T-helper 17 cell (primary cell): ENCODE measurements at regions not wholly inside any gene's neighbourhood (a gene's known extent, or its start where the extent isn't known, plus 50 kb on each side); places are given as distances from the start of the nearest gene placed in this dataset.
"Not testable (repeated sequence)": the region's sequence is repeated elsewhere in the genome, so short reads cannot be mapped to it uniquely, and the experiment has no call there.

Experiments
- ATAC-seq: fragments of 150-1000 bp; cut with Tn5 transposase; 2 replicates; pipeline ENCODE4 v1.10.0; 2021; ENCODE audit warnings: mild to moderate bottlenecking, moderate library complexity
- DNase-seq, 3 donors: peaks; one replicate each; pipeline versions ENCODE4 v3.0.0 to v3.0.0-alpha.2; 2020 to 2021
- H3K9me3 ChIP-seq: one replicate; pipeline ENCODE4 v1.7.0; 2013; ENCODE audit warnings: low read length, mild to moderate bottlenecking; ENCODE audit not compliant: control insufficient read depth, poor library complexity, severe bottlenecking
- H3K27ac Mint-ChIP-seq: one replicate; pipeline ENCODE4 v1.8.0; 2022; ENCODE audit warnings: mild to moderate bottlenecking, moderate library complexity, mixed read lengths
- H3K27me3 Mint-ChIP-seq: one replicate; pipeline ENCODE4 v1.8.0; 2022; ENCODE audit warnings: mixed read lengths
- H3K36me3 Mint-ChIP-seq: one replicate; pipeline ENCODE4 v1.8.0; 2022; ENCODE audit warnings: low read depth, mixed read lengths
- H3K4me1 Mint-ChIP-seq: one replicate; pipeline ENCODE4 v1.8.0; 2022; ENCODE audit warnings: mild to moderate bottlenecking, mixed read lengths
- H3K4me3 Mint-ChIP-seq: one replicate; pipeline ENCODE4 v1.8.0; 2022; ENCODE audit warnings: mild to moderate bottlenecking, moderate library complexity, mixed read lengths

DNA sequence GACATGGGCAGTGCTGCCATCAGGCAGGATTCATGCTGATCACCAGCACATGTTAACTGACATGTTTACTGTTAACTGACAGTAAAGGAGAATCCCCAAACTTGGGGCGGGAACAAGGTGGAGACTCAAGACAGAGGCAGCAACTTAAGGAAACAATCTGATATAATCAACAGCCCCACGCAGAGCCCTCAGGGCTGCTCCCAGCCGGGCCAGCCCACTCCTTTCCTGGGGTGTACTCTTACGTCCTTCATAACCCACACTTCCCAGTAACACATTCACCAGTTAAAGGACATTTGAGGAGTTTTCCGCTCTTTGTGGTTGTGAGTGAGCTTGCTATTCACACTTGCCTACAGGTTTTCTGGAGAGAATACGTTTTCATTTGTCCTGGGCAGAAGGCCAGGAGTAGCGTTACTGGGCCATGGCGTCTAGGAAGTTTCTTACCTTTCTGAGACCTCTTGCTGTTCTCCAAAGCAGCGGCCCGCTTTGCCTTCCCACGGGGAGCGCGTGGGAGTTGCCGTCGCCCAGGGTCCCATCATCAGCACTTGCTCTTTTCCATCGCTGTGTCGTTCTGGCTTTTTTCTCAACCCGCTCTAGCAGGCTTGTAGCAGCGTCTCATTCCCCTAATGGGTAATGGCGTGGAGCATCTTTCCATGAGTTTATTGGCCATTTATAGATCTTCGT is 56.4 kb downstream of the FOXF2 start:
- DNase-seq (no peak), ATAC-seq (no peak)
- H3K9me3 ChIP-seq = no peaks in the 10 kb centered on the region
- no peaks in the 10 kb centered on the region for H3K4me1 Mint-ChIP-seq
- no peak overlapping the region for H3K4me3 Mint-ChIP-seq
- peaks cover 48% of the 10 kb centered on the region for H3K27me3 Mint-ChIP-seq
- no peaks in the 10 kb centered on the region for H3K36me3 Mint-ChIP-seq
- H3K27ac Mint-ChIP-seq = no peak overlapping the region

DNA sequence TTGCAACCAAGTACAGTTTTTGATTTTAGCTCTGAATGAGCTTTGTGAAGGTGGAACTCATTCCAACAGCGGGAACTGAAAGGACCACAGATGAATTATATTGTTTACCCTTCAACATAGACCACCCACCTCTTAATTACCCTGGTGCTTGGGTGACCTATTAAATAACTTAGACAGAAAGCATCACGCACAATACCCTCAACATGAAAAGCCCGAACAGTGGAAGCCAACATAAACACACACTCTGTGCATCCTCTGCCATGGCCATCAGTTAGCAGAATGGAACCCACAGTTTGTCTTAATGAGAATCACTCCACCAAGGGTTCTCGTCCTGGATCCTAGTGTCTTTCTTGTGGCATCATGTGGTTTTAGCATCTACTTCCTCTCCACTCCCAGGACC is 60.5 kb downstream of the FOXF2 start:
- H3K4me1 Mint-ChIP-seq = no peaks in the 10 kb centered on the region
- no peak for DNase-seq
- peaks cover 55% of the 10 kb centered on the region for H3K27me3 Mint-ChIP-seq
- no peaks in the 10 kb centered on the region for H3K36me3 Mint-ChIP-seq
- no peak overlapping the region for H3K4me3 Mint-ChIP-seq
- H3K9me3 ChIP-seq = peaks cover 4% of the 10 kb centered on the region
- no peak for ATAC-seq
- H3K27ac Mint-ChIP-seq = no peak overlapping the region

DNA sequence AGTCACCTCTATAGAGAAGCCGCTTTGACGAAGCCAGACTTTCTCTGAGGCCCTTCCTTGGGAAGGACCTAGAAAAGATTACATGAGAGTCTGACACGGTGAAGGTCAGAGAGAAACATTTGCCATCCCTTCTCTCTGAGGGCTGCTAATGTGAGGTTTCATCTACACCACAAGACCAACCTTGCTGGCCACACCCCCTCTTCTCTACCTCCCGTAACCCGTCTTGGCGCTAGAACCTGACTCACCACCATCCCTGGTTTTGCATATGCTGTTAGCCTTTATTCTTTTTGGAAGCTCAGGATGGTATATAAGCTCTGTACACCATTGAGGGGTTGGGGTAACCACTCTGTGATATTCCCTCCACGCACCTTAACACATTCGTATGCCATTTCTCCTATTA is 63.6 kb downstream of the FOXF2 start:
- Mint-ChIP-seq H3K4me3 (no peak overlapping the region), H3K27me3 (peaks cover 50% of the 10 kb centered on the region), H3K4me1 (no peaks in the 10 kb centered on the region), H3K36me3 (no peaks in the 10 kb centered on the region), H3K27ac (no peak overlapping the region)
- DNase-seq (no peak), ATAC-seq (no peak)
- H3K9me3 ChIP-seq = peaks cover 4% of the 10 kb centered on the region

DNA sequence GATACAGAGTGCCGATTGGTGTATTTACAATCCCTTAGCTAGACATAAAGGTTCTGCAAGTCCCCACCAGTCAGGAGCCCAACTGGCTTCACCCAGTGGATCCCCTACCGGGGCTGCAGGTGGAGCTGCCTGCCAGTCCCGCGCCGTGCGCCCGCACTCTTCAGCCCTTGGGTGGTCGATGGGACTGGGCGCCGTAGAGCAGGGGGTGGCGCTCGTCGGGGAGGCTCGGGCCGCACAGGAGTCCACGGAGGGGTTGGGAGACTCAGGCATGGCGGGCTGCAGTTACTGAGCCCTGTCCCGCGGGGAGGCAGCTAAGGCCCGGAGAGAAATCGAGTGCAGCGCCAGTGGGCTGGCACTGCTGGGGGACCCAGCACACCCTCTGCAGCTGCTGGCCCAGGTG is 67.4 kb downstream of the FOXF2 start:
- H3K27ac Mint-ChIP-seq, DNase-seq, H3K36me3 Mint-ChIP-seq, H3K9me3 ChIP-seq, ATAC-seq, H3K4me3 Mint-ChIP-seq, H3K4me1 Mint-ChIP-seq: not testable (repeated sequence)
- peaks cover 31% of the 10 kb centered on the region for H3K27me3 Mint-ChIP-seq

DNA sequence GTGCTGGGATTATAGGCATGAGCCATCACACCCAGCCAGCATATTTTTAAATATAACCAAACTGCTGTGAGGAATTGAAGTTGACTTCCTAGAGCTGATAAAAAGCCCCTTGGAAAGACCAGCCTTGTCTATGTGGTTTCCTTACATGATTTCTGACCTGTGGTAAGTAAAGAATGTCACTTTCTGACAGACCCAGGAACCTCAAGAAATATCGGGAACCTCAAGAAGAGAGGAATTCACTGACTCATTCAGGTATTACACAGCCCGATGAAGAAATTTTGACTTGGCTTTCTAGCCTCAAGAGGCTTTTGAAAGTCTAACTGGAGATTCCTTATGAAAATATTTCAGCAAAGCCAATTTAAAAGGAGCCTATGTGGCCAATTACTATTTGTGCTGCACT is 71.8 kb downstream of the FOXF2 start:
- no peak for ATAC-seq
- DNase-seq = no peak
- H3K36me3 Mint-ChIP-seq = peaks cover 2% of the 10 kb centered on the region
- peaks cover 33% of the 10 kb centered on the region for H3K27me3 Mint-ChIP-seq
- H3K9me3 ChIP-seq = no peaks in the 10 kb centered on the region
- H3K4me1 Mint-ChIP-seq = no peaks in the 10 kb centered on the region
- no peak overlapping the region for H3K27ac Mint-ChIP-seq
- H3K4me3 Mint-ChIP-seq = no peak overlapping the region

DNA sequence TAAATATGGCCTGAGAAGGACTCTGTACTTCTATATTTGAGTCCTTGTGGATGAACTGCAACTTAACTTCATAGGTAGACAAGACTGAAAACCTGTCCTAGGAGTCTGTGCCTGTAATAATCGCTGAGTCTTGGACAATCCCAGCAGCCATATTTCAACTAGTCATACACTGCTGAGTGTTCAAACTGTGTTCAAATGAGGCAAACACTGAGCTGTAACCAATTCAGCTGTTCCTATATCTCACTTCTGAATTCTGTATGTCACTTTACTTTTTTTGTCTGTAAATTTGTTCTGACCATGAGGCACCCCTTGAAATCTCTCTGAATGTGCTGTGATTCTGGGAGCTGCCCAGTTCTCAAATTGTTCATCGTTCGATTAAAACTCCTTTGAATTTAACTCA is 72.4 kb downstream of the FOXF2 start:
- Mint-ChIP-seq H3K27me3 (peaks cover 36% of the 10 kb centered on the region), H3K4me1 (no peaks in the 10 kb centered on the region), H3K36me3 (peaks cover 2% of the 10 kb centered on the region), H3K4me3 (no peak overlapping the region), H3K27ac (no peak overlapping the region)
- ATAC-seq = no peak
- H3K9me3 ChIP-seq = no peaks in the 10 kb centered on the region
- DNase-seq = no peak

DNA sequence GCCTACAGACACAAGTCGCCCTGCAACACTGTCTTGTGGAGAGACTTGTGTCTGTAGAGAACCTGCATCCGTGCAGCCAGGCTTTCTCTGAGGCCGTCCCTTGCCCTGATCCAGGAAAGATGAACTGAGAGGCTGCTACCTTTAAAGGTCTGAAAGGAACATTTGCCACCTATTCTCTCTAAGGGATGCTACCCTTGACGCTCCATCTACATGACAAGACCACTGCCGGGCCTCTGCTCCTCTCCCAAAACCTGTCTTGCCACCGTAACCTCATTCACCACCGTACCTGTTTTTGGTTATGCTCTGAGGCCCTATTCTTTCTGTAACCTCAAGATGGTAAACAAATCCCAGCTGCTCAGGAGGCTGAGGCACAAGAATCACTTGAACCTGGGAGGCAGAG is 73.9 kb downstream of the FOXF2 start:
- H3K4me1 Mint-ChIP-seq = peaks cover 2% of the 10 kb centered on the region
- ATAC-seq (no peak), DNase-seq (no peak)
- H3K36me3 Mint-ChIP-seq = peaks cover 2% of the 10 kb centered on the region
- peaks cover 46% of the 10 kb centered on the region for H3K27me3 Mint-ChIP-seq
- H3K4me3 Mint-ChIP-seq = no peak overlapping the region
- no peaks in the 10 kb centered on the region for H3K9me3 ChIP-seq
- no peak overlapping the region for H3K27ac Mint-ChIP-seq

DNA sequence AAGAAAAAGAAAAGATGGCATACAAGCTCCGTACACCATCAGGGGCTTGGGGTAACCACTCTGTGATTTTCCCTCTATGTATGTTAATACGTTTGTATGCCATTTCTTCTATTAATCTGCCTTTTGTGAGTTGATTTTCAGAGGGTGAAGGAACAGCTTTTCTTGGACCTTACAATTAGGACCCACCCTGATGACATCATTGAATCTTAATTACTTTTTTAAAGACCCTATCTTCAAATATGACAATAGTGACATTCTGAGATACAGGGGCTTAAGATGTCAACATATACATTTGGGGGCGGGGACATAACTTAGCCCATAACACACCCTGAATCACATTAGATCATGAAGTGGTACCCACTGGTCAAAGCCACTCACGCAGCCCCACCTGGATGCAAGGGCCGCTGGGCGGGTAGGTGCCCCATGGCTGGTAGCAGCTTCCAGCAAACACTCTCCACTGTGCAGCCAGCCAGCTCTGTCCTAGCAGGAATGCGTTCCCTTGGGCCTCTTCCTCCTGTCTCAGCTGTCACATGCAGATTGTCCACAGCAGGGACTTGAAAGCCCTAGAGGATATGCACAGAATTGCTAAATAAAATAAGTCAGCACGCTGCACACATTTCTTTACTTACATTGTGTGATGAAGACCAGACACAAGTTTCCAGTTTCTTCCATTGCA is 74.5 kb downstream of the FOXF2 start:
- Mint-ChIP-seq H3K4me3 (no peak overlapping the region), H3K27ac (no peak overlapping the region), H3K27me3 (peaks cover 48% of the 10 kb centered on the region), H3K36me3 (peaks cover 2% of the 10 kb centered on the region), H3K4me1 (peaks cover 2% of the 10 kb centered on the region)
- no peak for DNase-seq
- no peaks in the 10 kb centered on the region for H3K9me3 ChIP-seq
- ATAC-seq = no peak

DNA sequence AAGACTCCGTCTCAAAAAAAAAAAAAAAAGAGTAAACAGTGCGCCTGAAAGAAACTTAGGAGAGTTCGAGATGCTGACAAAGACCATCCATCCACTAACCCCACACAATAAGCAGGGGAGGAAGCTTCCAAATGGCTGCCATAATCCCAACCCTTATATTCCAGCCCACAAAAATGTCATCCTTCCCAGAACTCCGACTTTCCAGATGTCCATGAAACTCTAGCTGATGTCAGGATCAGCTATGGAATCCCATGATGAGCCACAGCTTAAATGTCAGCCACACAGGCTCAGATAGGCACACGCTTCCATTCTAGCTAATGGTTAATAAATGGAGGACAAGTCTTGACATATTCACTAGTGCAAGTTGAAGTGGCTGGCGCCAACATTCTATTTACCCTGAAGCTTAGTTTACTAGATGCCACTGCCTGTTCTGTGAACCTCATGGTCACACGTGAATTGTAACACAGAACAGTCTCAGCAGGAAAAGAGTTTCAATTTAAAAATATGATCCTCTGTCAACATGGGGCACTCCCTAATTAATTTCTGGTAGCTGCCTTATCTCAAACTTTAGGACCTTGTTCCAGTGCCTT is 75.5 kb downstream of the FOXF2 start:
- Mint-ChIP-seq H3K36me3 (no peaks in the 10 kb centered on the region), H3K27me3 (peaks cover 56% of the 10 kb centered on the region), H3K4me1 (peaks cover 2% of the 10 kb centered on the region), H3K27ac (no peak overlapping the region), H3K4me3 (no peak overlapping the region)
- H3K9me3 ChIP-seq = no peaks in the 10 kb centered on the region
- ATAC-seq (no peak), DNase-seq (no peak)

DNA sequence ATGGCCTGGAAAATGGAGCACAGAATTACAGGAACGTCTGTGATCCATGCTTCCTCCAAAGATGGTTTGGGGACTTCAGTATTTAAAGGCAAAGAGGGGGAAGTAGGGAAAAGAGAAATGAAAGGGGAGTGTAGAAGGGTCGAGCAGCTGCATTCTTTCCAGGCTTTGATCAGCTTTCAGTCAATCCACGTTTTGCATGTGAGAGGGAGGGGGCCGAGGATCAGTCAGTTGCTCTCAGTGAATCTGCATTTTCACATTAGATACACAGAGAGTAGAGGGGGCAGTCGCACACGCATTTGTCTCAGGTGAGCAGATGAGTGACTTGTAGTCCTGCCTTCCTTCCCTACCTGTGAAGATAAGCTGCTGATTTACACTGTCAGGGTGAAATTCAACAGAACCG is 78.8 kb downstream of the FOXF2 start:
- no peak for ATAC-seq
- H3K9me3 ChIP-seq = no peaks in the 10 kb centered on the region
- Mint-ChIP-seq H3K36me3 (no peaks in the 10 kb centered on the region), H3K27me3 (peaks cover 82% of the 10 kb centered on the region), H3K27ac (no peak overlapping the region), H3K4me1 (peaks cover 4% of the 10 kb centered on the region), H3K4me3 (no peak overlapping the region)
- no peak for DNase-seq

DNA sequence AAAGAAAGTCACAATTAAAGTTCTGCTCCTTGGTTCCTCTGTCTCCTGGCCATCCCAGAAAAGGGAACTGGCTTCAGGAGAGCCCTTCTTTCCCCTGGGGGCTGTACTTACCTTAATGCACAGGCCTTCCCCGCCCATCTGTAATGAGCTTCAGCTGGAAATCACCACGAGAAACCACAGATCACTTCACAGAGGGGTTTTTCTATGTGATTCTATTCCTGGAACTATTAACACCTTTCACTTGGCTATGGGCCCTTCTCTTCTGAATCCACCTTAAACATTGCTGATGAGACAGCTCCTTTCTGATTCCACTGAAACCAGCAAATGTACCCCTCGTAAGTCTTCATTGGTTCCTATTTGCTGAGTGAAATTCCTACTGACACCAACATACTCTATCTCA is 80.7 kb downstream of the FOXF2 start:
- no peak for ATAC-seq
- Mint-ChIP-seq H3K36me3 (no peaks in the 10 kb centered on the region), H3K4me1 (peaks cover 4% of the 10 kb centered on the region), H3K4me3 (no peak overlapping the region), H3K27me3 (peaks cover 79% of the 10 kb centered on the region), H3K27ac (no peak overlapping the region)
- no peaks in the 10 kb centered on the region for H3K9me3 ChIP-seq
- DNase-seq = no peak

DNA sequence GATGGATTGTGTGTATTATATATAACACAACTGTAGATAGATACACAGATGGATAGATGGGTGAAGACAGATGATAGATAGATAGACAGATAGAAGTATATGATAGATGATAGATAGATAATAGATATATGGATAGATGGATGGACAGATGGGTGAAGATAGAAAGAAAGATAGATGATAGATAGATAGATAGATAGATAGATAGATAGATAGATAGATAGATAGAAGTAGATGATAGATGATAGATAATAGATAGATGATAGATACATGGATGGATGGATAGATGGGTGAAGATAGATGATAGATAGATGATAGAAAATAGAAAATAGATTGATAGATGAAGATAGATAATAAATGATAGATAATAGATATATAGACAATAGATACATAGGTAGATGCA is 83.3 kb downstream of the FOXF2 start:
- H3K9me3 ChIP-seq = no peaks in the 10 kb centered on the region
- H3K36me3 Mint-ChIP-seq = no peaks in the 10 kb centered on the region
- peaks cover 4% of the 10 kb centered on the region for H3K4me1 Mint-ChIP-seq
- ATAC-seq (no peak), DNase-seq (no peak)
- peaks cover 64% of the 10 kb centered on the region for H3K27me3 Mint-ChIP-seq
- no peak overlapping the region for H3K27ac Mint-ChIP-seq
- H3K4me3 Mint-ChIP-seq = no peak overlapping the region

DNA sequence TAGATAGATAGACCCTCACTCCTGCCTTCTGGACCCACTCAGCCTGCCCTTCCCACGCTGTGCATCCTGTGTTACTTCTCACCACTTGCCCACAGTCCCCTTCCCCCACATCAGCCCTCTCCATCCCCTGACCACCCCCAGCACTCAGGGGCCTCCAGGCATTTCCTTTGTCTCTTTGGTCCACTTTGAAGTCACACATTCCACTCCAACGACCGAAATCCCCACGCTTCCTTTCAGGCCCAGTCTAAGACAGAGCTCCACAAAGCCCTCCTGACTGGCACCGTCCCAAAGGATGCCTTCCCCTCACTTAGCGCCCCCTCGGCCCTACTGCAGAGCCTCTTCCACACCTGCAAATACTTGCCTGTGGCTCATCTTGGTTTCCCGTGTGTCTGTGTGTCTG is 83.8 kb downstream of the FOXF2 start:
- Mint-ChIP-seq H3K36me3 (no peaks in the 10 kb centered on the region), H3K4me3 (no peak overlapping the region), H3K27me3 (peaks cover 59% of the 10 kb centered on the region), H3K4me1 (peaks cover 2% of the 10 kb centered on the region), H3K27ac (no peak overlapping the region)
- DNase-seq (no peak), ATAC-seq (no peak)
- no peaks in the 10 kb centered on the region for H3K9me3 ChIP-seq

DNA sequence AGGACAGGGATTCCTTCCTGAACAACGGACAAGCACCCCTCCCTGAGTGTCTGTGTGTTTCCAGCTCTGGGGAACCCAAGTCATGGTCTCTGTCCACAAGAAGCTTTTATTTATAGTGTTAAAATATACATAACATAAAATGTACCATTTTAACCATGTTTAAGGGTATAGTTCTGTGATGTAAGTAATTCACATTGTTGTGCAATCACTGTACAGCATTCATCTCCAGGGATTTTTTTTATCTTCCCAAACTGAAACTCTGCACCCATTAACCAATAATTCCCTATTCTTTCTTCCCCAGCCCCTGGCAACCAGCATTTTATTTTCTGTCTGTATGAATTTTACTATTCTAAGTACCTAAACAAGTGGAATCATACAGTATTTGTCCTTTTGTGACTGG is 84.2 kb downstream of the FOXF2 start:
- no peaks in the 10 kb centered on the region for H3K9me3 ChIP-seq
- Mint-ChIP-seq H3K27me3 (peaks cover 57% of the 10 kb centered on the region), H3K36me3 (no peaks in the 10 kb centered on the region), H3K27ac (no peak overlapping the region), H3K4me1 (peaks cover 2% of the 10 kb centered on the region), H3K4me3 (no peak overlapping the region)
- ATAC-seq = no peak
- no peak for DNase-seq
